ENCODE measurements at regions not wholly inside any gene's neighbourhood (a gene's known extent, or its start where the extent isn't known, plus 50 kb on each side); places are given as distances from the start of the nearest gene placed in this dataset.
A peak's percentile ranks its signal among the peaks of the same experiment; 100 is the strongest.
"Not testable (repeated sequence)": the region's sequence is repeated elsewhere in the genome, so short reads cannot be mapped to it uniquely, and the experiment has no call there.

DNA sequence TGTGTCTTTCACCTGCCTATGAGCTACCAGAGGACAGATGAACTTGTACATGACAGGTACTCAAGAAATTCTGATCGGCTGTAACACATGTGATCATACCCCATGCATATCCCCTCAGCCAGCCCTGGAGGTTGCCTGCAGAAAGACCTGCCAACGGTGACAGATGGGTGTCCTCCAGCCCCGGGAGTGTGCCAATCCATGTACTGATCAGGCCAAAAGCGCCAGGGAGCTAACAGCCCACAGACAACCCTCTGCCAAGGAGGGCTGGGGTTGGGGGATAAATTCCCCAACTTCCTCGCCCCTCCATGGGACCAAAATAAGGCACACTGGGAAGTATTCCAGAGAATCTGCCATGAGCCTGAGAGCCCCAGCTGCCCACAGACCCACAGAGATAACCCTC lies 189.4 kb downstream of the CCT6B start:
- DNase-seq = no peak

DNA sequence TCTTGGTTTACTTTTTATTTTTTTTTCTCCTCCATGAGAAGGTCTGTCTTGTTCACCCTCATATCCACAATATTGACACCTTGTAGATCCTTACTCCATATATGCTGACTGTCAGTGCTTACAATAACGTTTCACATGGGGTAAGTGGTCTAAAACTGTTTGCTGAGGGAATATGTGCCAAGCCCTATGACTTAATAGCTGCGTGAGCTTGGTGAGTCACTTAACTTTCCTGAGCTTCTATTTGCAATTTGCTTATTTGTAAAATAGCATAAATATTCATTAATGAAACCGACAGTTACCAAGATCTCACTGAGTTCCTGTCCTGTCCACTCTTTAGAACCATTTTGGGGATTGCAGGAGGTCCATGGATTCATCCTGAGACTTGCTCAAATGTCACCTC lies 190.7 kb downstream of the CCT6B start:
- DNase-seq = no peak

DNA sequence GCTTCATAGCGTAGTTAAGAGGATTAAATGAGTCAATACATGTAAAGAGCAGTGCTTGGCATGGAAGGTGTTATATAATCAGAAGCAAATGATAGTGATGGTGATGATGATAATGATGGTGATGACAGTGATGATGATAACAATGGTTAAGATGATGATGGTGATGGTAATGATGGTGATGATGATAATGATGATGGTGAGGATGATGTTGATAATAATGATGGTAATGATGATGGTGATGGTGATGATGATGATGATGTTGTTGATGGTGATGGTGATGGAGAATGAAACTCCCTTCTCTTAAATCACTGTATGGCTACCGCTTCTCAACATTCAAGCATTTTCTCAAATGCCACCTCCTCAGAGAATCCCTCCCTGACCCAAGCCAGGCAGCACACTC lies 190.5 kb downstream of the TMEM132E start:
- no peak for DNase-seq

DNA sequence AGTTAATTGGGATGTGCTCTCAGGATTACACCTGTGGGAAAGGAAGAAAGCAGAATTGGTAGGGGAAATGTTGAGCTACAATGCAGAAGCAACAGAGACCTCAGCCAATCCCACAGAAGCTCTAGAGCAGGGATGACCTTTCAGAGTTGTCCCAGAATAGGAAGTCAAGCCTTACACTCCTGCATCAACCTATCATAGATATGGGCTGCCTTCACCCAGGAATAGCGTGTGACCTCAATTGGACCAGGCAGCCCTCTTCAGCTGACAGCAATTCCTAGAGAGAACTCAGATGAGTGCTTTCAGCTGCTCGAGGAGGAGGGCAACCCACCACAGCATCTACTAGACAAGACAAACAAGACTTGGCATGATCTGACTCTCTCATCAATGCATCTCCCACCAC lies 189.7 kb downstream of the TMEM132E start:
- DNase-seq = no peak

DNA sequence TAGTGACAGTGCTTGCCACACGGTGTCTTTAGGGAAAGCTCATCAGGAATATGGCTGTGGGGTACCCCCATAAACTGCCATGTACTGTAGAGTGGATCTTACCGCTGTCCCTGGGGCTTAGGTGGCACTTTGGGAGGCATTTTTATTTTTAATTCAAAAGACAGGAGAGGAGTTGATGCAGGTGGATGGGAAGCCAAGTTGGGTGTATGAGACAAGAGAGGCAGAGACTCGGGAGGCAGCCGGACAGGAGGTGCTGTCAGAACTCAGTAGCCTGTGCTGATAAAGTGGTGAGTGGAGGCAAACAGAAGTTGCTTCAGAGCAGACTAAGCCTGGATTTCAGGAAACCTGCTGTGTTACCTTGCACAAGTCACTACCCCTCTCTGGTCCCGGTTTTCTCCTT lies 185.9 kb downstream of the TMEM132E start:
- DNase-seq = no peak

DNA sequence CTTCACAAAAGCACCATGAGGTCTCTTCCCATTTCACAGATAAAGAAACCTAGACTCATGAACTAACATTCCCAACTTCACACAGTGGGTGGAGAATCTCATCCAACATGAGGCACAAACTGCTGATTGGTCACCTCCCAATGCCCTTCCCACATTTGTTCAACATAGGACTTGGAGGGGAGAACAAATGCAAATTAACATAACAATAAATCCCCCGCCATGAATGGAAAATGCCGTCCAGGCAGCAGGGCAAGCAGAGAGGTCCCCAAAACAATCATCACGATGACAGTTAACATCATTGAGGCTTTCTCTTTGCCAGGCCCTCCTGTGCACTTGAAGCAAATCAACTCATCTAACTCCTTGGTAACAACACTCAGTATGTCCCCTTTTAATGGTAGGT lies 185.3 kb downstream of the TMEM132E start:
- DNase-seq = no peak

DNA sequence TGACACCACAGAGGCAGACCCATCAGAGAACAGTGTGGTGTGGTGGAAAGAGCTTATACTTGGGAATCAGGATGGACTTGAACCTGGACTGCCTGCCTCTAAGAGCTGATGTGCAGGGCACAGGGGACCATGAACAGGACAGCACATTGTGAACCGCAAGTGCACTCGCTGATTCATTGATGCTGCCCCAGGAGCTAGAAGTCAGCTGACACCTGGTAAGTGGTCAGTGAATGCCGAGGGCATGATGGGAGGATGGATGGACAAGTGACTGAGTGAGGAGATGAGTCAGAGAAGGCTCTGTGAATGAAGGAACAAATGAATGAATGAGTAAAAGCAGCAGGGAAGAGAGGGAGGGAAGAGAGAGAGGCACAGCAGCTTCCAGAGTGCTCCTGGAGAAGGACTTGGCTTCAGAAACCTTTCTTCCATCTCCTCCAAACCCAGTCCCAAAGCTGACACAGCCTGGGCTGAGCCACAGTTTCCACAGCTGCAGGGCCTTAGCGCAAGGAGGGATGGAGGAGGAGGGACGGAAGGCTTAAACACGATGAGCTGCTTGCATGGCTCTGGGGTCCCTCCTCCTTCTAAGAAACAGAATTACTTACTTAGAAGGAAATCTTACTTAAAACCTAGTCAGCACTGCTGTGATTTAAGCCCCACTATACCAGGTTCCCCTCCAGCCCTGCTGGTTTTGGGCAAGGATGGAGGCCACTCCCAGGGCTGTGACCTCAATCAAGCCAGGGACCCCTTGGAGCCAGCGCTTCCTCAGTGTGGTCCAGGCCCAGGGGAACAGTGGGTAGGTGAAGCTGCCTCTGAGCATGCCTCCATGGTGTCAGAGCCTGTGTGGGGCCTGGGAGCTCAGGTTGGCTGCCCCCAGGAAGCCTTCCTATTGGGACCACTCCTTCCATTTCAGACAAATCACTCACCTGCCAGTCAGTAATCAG lies 184.6 kb downstream of the TMEM132E start:
- DNase-seq = no peak

DNA sequence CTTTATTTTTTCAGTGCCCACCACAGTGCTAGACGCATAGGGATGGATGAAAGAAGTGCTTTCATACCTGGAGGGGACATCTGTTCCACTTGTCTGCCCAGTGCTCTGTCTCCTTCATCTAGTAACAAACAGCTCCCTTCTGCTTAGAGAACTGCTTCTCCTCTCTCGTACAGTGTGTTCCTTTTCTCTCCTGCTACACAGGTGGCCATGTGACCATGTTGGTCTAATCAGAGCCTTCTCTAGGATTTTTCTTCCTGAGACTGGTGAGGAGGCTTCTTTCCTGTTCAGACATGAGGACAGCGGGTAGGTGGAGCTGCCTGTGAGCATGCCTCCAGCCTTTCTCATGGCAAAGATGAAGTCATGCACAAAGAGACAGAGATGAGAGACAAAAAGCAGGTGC lies 182.7 kb downstream of the TMEM132E start:
- DNase-seq = no peak

DNA sequence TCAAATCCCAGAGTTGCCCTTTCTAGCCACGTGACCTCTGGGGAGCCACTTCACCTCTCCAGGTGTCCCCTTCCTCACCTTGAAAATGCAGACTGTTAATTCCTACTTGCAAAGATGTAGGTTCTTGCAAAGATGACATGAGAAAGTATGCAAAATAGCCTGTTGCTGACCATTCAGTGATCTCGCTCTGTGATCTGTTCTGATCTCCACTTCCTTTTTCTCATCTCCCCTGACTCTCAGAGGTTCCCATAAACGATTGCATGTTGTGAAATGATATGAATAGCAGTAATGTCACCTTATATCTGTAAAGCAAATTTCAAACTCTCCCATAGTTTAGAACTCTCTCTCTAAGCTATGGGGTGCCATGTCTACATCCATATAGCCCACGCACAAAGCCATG lies 182.3 kb downstream of the TMEM132E start:
- no peak for DNase-seq

DNA sequence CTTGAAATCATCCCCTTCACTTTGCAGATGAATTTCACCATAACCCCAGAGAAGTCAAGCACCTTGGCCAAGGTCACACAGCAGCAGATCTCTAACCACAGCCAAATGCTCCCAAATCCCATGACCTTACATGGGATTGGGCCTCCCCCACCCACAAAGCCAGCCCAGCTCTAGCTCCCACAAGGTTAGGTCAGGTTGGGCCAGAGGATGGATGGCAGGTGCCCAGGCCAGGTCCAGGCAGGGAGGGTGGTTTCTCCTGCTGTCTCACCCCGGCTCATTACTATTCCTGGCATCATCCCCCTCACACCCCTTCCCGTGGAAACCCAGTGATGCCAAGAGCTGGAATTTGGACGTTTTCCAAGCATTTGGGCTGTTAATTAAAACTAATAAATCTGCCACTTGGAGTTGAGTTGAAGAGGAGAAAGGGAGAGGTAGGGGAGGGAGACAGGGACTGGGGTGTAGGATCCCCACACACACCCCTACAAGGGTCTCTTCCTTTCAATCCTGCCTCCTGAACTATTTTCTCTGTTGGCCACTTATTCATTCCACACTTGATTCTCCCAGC lies 181.6 kb downstream of the TMEM132E start:
- peak; percentile 47 for DNase-seq

DNA sequence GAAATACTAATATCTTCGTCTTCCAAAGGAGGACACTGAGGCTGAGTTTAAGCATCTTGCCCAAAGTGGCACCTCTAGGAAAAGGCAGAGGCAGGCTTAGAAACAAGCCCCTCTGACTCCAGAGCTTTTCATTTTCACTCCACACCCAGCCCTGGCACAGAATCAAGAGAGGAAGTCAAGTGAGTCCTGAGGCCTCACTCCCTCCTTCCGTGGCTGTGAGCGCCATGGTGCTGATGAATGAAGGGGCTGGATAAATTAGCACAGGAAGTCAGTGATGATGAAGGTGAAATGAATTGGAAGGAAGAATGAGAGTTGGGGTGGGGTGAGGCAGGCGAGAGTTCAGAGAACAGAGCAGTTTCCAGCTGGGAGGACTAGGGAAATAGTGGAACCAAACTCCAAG lies 179.3 kb downstream of the TMEM132E start:
- DNase-seq = peak; percentile 5

DNA sequence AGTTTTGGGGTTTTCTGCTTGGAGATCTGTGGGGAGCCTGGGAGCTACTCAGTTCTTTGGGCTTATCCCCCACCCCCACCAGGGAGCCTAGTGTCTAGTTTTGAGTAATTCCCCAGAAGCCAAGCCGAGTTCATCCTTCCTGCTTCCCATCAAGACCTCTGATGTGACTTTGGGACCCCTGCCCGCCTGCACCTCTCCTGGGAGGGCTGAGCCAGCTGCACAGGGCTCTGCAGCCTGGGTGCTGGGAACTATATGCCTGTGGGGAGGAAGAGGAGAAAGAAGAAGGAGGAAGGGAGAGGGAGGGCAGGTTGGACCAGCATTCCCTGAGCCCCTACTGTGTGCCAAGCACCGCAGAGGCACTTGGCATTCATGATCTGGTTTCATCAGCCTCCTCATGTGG lies 178.9 kb downstream of the TMEM132E start:
- no peak for DNase-seq

DNA sequence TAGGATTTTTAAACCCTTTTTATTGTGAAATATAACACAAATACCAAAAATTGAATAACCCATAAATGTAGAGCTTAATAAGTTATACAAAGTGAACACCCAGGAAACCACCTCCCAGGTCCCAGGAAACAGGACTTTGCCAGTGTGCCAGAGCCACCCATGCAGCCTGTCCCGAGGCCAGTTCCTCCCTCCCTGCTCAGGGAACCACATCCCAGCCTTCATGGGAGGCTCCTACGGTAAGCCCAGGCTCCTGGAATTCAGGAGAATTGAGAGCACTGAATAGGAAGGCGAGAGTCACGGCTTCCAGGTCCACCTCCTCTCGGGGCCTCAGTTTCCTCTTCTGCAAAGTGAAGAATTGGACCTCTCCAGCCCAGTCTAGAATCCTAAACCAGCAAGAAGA lies 178.2 kb downstream of the TMEM132E start:
- DNase-seq = no peak

DNA sequence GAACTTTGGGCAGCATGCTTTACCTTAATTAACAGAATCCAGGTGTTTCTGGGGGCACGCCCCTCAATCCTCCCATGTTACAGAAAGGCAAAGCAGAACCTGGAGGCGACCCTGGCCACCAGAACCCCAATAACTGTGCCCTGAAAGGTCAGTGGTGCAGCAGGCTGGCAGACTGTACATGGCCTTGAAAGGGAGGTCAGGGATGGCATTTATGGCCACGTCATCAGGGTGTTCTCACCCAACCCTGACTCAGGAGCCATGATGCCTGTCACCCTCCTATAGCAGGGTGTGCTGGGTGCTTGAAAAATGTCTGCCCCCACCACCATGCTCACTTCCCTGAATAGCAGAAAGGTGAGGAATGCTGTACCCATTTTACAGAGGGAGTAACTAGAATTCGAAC lies 177.7 kb downstream of the TMEM132E start:
- no peak for DNase-seq

DNA sequence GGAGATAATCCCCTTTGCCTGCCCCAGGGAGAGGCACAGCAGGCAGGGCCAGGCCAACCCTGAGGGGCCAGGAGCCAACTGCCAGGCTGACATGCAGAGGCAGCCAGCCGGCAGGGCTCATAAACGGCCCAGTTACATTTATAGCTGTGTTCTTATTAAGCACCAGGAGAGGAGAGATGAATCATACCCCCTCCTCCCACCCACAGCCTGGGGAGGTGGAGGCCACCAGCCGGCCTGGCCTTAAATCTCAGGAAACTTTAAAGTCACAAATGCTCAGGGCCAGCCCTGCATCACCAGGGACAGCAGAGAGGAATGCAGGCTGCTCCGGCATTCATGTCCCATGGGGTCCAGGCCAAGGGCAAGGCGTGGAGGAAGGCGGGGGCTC lies 177.2 kb downstream of the TMEM132E start:
- DNase-seq = no peak

DNA sequence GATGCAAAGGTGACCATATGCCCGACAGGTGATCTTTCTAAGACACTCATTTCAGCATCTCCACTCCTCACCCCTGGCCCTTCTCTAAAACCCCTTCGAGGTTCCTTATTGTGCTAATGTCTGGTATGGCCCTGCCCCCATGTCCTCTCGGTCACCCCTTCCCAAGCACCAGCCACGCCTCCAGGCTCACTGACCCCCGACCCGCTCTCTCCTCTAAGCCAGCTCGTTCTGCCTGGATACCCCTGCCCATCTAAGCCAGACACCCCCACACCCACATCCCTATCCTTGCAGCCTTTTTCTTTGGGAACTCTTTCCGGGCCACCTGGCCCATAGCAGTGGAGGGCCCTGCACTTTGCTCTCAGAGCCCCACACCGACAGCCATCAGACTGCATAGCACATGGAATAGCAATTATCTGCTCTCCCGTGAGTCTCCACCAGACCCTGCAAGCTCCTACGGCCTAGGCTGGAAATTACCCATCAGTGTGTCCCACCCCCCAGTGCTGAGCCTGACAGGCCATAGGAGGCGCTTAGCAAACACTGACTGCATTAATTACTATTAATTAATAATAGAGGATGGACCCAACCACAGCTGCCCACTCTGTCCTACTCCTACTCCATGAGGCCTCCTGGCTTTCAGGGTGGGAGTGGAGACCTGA lies 176.7 kb downstream of the TMEM132E start:
- DNase-seq = no peak

DNA sequence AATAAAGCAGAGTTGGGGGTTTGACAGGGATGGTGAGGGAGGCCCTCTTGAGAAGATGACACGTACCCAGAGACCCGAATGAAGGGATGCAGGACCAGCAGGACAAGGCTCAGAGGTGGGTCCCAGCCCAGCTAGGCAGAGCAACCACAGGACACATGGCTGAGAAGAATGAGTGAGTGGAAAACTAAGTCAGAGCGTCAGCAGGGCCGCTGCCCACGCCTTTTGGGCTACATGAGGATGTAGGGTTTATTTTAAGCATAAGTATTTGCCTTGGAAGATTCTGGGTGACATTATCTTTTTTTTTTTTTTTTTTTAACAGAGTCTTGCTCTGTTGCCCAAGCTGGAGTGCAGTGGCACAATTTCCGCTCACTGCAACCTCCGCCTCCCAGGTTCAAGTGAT lies 176.0 kb downstream of the TMEM132E start:
- DNase-seq = no peak

DNA sequence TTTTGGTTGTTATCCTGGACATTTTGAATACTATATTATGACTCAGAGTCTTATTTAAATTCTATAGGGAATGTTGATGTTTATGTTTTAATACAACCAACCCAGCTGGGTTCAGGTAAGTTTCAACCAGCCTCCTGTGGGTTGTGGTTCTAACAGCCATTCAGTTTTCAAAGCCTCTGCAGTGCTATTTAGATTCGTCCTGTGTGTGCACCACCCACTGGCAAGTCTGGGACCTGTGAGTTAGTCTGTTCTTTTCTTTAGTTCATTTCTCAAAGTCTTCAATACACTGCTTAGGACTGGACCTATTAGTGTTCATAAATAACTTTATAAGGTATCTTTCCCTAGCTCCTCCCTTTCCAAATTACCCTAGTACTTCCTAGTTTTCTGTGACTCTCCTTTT lies 170.6 kb downstream of the TMEM132E start:
- DNase-seq = no peak

DNA sequence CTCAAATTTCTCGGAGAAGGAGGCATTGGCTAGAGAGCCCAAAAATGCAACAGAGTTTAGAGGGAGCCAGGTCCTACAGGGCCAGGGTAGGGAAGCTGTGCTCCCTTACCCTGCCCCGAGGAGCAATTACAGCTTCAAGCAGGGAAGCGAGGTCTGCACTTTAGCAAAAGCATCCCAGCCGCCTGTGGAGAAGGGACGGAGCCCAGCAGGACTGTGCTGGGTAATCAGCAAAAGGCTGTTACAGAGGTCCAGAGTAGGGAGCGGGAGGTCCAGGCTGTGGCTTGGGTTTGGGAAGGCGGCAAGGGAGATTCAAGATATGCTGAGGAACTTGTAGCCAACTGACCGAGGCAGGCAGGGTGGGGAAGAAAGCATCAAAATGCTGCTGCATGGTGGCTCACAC lies 162.6 kb downstream of the TMEM132E start:
- DNase-seq = no peak

DNA sequence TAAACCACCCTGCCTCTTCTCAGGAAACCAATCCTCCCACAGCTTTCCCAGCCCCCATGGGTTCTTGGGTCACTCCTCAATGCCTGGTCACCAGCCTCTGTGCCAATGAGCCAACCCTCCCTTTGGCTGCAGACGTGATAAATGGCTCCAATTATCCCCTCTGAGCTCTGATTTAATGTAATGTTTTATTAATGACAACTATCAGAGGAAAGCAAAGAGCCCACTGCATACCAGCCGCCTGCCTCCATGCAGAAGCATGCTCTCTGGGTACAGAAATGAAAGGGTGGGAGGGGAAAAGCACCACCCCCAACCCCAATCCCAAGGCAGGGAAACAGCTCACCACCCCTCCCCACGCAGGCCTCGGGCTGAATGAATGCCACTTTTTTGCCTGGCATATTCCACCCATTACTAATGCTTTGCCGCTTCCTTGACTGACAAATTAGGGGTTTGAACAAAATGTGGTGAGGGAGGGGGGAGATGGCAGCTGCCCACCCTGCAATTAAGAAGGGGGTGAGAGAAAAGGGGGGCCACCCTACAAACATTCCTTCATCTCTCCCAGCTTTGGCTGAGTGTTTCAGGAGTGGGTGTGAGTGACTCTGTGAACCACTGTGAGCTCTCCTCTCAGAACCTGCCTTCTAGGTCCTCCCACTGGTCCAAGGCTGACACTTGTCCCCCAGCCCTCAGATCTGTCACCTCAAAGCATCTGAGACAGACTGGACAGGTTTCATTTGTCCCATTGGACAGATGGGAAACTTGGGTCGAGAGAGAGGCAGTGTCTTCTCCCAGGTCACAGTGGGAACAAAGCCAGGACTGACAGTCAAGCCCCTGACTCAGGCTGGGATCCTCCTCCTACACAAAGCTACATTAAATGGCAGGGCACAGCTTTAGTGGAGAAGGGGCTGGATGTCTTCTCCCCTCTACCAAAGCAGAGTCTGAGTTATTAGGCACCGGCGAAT lies 161.5 kb downstream of the TMEM132E start:
- no peak for DNase-seq

DNA sequence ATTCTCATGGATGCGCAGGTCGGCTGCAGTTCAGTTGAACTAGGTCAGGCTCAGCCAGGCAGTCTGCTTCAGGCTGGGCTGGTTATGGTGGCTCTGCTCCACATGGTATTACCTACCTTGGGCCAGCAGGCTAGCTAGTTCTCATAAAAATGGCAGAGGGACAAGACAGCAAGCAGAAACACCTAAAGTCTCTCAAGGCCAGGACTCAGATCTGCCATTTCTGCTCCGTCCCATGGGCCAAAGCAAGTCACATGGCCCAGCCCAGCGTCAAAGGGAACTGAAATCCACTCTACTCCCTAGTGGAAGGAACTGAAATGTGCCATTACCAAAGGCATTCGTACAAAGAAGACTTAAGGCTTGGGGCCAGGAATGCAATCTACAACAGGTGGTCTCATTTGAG lies 160.0 kb downstream of the TMEM132E start:
- no peak for DNase-seq

DNA sequence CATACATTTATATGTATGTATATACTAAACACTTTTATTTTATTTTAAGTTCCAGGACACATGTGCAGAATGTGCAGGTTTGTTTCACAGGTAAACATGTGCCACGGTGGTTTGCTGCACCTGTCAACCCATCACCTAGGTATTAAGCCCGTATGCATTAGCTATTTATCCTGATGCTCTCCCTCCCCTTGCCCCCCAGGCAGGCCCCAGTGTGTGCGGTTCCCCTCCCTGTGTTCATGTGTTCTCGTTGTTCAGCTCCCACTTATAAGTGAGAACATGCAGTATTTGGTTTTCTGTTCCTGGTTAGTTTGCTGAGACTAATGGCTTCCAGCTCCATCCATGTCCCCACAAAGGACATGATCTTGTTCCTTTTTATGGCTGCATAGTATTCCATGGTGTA lies 158.3 kb downstream of the TMEM132E start:
- not testable (repeated sequence) for DNase-seq

DNA sequence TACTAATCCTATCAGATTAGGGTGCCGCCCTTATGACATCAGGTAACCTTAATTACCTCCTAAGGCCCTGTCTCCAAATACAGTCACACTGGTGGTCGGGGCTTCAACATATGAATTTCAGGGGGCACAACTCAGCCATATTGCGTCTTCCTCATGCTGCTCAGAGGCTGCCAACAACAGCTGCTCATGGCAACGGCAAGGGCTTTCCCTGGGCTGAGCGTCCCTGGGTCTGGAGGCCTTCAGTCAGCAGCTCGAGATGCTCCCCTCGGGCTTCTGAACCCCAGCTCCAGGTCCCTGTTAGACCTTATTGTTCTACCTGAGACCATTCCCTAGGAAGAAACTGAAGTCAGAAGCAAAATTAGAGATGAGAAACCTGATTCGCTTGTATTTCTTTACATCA lies 157.2 kb downstream of the TMEM132E start:
- no peak for DNase-seq
